Hepatocyte (in vitro differentiated cells): ENCODE measurements at regions not wholly inside any gene's neighbourhood (a gene's known extent, or its start where the extent isn't known, plus 50 kb on each side); places are given as distances from the start of the nearest gene placed in this dataset.
A peak's percentile ranks its signal among the peaks of the same experiment; 100 is the strongest.

Experiments
- DNase-seq: peaks from one replicate; pipeline ENCODE4 v3.0.0-alpha.2; 2016; ENCODE audit warnings: low spot score
- H2AFZ ChIP-seq: fragments of 200-600 bp; sonication (generic); 2 replicates; pipeline ENCODE4 v1.6.0; 2016; ENCODE audit warnings: antibody characterized with exemption, mild to moderate bottlenecking
- H3K27ac ChIP-seq: fragments of 200-600 bp; sonication (generic); 2 replicates; pipeline ENCODE4 v1.5.1; 2016; ENCODE audit warnings: mild to moderate bottlenecking
- H3K27me3 ChIP-seq: fragments of 200-600 bp; sonication (generic); 2 replicates; pipeline ENCODE4 v1.6.1; 2016
- H3K36me3 ChIP-seq: fragments of 200-600 bp; sonication (generic); replicated peaks from 2 replicates; pipeline ENCODE4 v1.5.1; 2016; ENCODE audit warnings: low read depth; ENCODE audit not compliant: insufficient read depth
- H3K4me1 ChIP-seq: fragments of 200-600 bp; sonication (generic); 2 replicates; pipeline ENCODE4 v1.5.1; 2016; ENCODE audit warnings: mild to moderate bottlenecking, moderate library complexity; ENCODE audit not compliant: insufficient read depth
- H3K4me2 ChIP-seq: fragments of 200-600 bp; sonication (generic); 2 replicates; pipeline ENCODE4 v1.6.0; 2016
- H3K4me3 ChIP-seq: fragments of 200-600 bp; sonication (generic); 2 replicates; pipeline ENCODE4 v1.5.1; 2016; ENCODE audit warnings: mild to moderate bottlenecking
- H3K79me2 ChIP-seq: fragments of 200-600 bp; sonication (generic); 2 replicates; pipeline ENCODE4 v1.6.0; 2017; ENCODE audit warnings: mild to moderate bottlenecking
- H3K9me2 ChIP-seq: fragments of 200-600 bp; sonication (generic); replicated peaks from 2 replicates; pipeline ENCODE4 v1.6.0; 2017; ENCODE audit warnings: mild to moderate bottlenecking; ENCODE audit not compliant: insufficient read depth
- H3K9me3 ChIP-seq: fragments of 200-600 bp; sonication (generic); 2 replicates; pipeline ENCODE4 v1.5.1; 2016; ENCODE audit warnings: low read depth, mild to moderate bottlenecking
- H4K20me1 ChIP-seq: fragments of 200-600 bp; sonication (generic); 2 replicates; pipeline ENCODE4 v1.6.0; 2016; ENCODE audit warnings: mild to moderate bottlenecking; ENCODE audit not compliant: insufficient read depth, poor library complexity, severe bottlenecking
- CTCF ChIP-seq: fragments of 200-600 bp; sonication (generic); IDR thresholded peaks from 2 replicates; pipeline ENCODE4 v1.5.1; 2016; ENCODE audit warnings: antibody characterized with exemption, mild to moderate bottlenecking; ENCODE audit not compliant: poor library complexity
- EZH2 ChIP-seq: fragments of 200-600 bp; sonication (generic); IDR thresholded peaks from 2 replicates; pipeline ENCODE4 v1.6.1; 2016; ENCODE audit warnings: antibody characterized with exemption, mild to moderate bottlenecking, borderline replicate concordance
- EZH2phosphoT487 ChIP-seq: fragments of 200-600 bp; sonication (generic); IDR thresholded peaks from one replicate; pipeline ENCODE4 v1.6.1; 2018; ENCODE audit warnings: antibody characterized with exemption, mild to moderate bottlenecking, low read depth, moderate library complexity; ENCODE audit not compliant: unreplicated experiment, severe bottlenecking
- WGBS: methylation state at CpG from one replicate; pipeline ENCODE4 v1.1.6; 2016; ENCODE audit warnings: low lambda C conversion rate; ENCODE audit errors: missing lambda C conversion rate; 5-methylcytosine and 5-hydroxymethylcytosine counted together

GRCh38 chr22:27631641-27632040 is 169.9 kb downstream of the MN1 start:
- Histone ChIP-seq H2AFZ (no peak overlapping the region), H3K9me2 (no peaks in the 10 kb centered on the region), H3K27ac (no peak overlapping the region), H3K9me3 (no peaks in the 10 kb centered on the region), H3K4me3 (no peak overlapping the region), H3K79me2 (no peaks in the 10 kb centered on the region), H3K4me2 (no peak overlapping the region), H3K4me1 (peaks cover 9% of the 10 kb centered on the region), H4K20me1 (no peaks in the 10 kb centered on the region), H3K27me3 (no peaks in the 10 kb centered on the region), H3K36me3 (no peaks in the 10 kb centered on the region)
- DNase-seq: no peak
- 90% methylated on average over 1 of the region's 1 CpG for WGBS
- no peak for TF ChIP-seq EZH2
- TF ChIP-seq EZH2phosphoT487: no peak
- no peak for TF ChIP-seq CTCF

GRCh38 chr22:27632451-27633295 is 168.9 kb downstream of the MN1 start:
- Histone ChIP-seq H3K27ac (no peak overlapping the region), H2AFZ (no peak overlapping the region)

GRCh38 chr22:27633296-27633871 is 168.2 kb downstream of the MN1 start:
- Histone ChIP-seq H3K27me3 (no peaks in the 10 kb centered on the region), H3K36me3 (no peaks in the 10 kb centered on the region), H3K4me3 (no peak overlapping the region), H3K79me2 (no peaks in the 10 kb centered on the region), H4K20me1 (no peaks in the 10 kb centered on the region), H2AFZ (no peak overlapping the region), H3K27ac (no peak overlapping the region), H3K4me1 (peaks cover 15% of the 10 kb centered on the region), H3K9me3 (no peaks in the 10 kb centered on the region), H3K4me2 (no peak overlapping the region), H3K9me2 (no peaks in the 10 kb centered on the region)
- TF ChIP-seq EZH2: no peak
- TF ChIP-seq EZH2phosphoT487: no peak
- TF ChIP-seq CTCF: no peak
- no peak for DNase-seq
- WGBS: 59% methylated on average over 8 of the region's 8 CpGs

More at GRCh38 chr22:27632451-27633295, 168.9 kb downstream of the MN1 start:
- H3K79me2 ChIP-seq: no peaks in the 10 kb centered on the region
- no peaks in the 10 kb centered on the region for H3K36me3 ChIP-seq
- H3K9me3 ChIP-seq: no peaks in the 10 kb centered on the region
- DNase-seq: peak; percentile 78
- H3K27me3 ChIP-seq: no peaks in the 10 kb centered on the region
- WGBS: 38% methylated on average over 24 of the region's 24 CpGs
- no peak for TF ChIP-seq EZH2
- TF ChIP-seq EZH2phosphoT487: no peak
- no peak for TF ChIP-seq CTCF
- H3K9me2 ChIP-seq: no peaks in the 10 kb centered on the region
- no peak overlapping the region for H3K4me2 ChIP-seq
- H3K4me1 ChIP-seq: peaks cover 15% of the 10 kb centered on the region
- H4K20me1 ChIP-seq: no peaks in the 10 kb centered on the region
- H3K4me3 ChIP-seq: no peak overlapping the region
